Ovary (tissue), 7 donors: ENCODE measurements at regions not wholly inside any gene's neighbourhood (a gene's known extent, or its start where the extent isn't known, plus 50 kb on each side); places are given as distances from the start of the nearest gene placed in this dataset.

Experiments
- DNase-seq, 5 donors: peaks; one replicate each; pipeline ENCODE4 v3.0.0-alpha.2; 2019 to 2020
- H3K27ac ChIP-seq, 2 donors: fragments of 200-600 bp; one replicate each; pipeline versions ENCODE4 v1.5.1 to v1.8.0; 2019 to 2022
- H3K27me3 ChIP-seq: fragments of 200-600 bp; one replicate; pipeline ENCODE4 v1.8.0; 2022
- H3K36me3 ChIP-seq: fragments of 200-600 bp; sonication (generic); one replicate; pipeline ENCODE4 v1.5.1; 2019
- H3K4me1 ChIP-seq: one replicate; pipeline ENCODE4 v1.8.1; 2013; ENCODE audit warnings: mild to moderate bottlenecking, moderate library complexity; ENCODE audit not compliant: insufficient read depth
- H3K4me3 ChIP-seq: fragments of 200-600 bp; sonication (generic); one replicate; pipeline ENCODE4 v1.5.1; 2017
- H3K9me3 ChIP-seq, 2 donors: fragments of 200-600 bp in 1 of 2; sonication (generic) in 1 of 2; one replicate each; pipeline versions ENCODE4 v1.5.1 to v1.8.1; 2013 to 2019; ENCODE audit warnings: mild to moderate bottlenecking in 1 of 2, moderate library complexity in 1 of 2
- CTCF ChIP-seq, 3 donors: fragments of 450-650 bp in 2 of 3; fragments of 200-600 bp in 1 of 3; IDR thresholded peaks; one replicate each; pipeline versions ENCODE4 v1.5.1 to v1.8.0; 2016 to 2022; ENCODE audit warnings: antibody characterized with exemption in 3 of 3, mild to moderate bottlenecking in 1 of 3
- EP300 ChIP-seq: sonication (generic); formaldehyde crosslinking; IDR thresholded peaks from one replicate; pipeline ENCODE4 v1.6.1; 2017; ENCODE audit warnings: antibody characterized with exemption
- POLR2A ChIP-seq: fragments of 450-650 bp; IDR thresholded peaks from one replicate; pipeline ENCODE4 v1.6.1; 2017; ENCODE audit warnings: antibody characterized with exemption, mild to moderate bottlenecking, moderate library complexity
- WGBS, 3 donors: extraction: QIAGEN DNeasy Blood & Tissue Kit in 1 of 3; methylation state at CpG; one replicate each; pipeline versions ENCODE4 v1.1.5 to v1.1.7; 2013 to 2017; 5-methylcytosine and 5-hydroxymethylcytosine counted together
- intact Hi-C, 4 donors: fragments of 100-400 bp; cut with DNase I; formaldehyde crosslinking; loops; one replicate each; pipeline versions ENCODE4 v1.11.0 to v1.15.1; 2022 to 2023
- donor health status: DM: no; HTN: no; CAD: no; lungs with moderate emphysema.
- donor health status: DM: no; HTN: no; CAD: no.
- donor health status: Bipolar disorder and iron deficiency.
- donor health status: DM: no; HTN: no; CAD: no.
- donor health status: DM: yes; HTN: yes; CAD: no.

DNA sequence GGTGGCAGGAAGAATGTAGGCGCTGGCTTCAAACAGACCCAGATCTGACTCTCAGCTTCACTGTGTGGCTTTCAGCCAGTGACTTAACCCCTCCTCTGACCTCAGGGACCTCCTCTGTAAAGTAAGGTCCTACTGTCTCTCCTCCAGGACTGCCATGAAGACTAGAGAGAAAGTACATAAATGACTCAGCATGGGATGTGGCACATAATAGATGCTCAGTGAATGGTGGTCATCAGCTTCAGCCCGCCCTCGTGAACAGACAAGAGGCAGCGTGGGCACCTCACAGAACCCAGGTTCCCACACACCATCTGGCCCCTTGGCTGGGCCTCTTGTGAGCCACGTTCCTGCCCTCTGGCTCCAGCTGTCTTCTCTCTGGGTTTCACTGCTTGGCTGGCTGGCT lies 126.0 kb downstream of the SYF2 start:
- H3K27me3 ChIP-seq = no peaks in the 10 kb centered on the region
- H3K4me1 ChIP-seq = no peaks in the 10 kb centered on the region
- no peak for DNase-seq
- H3K27ac ChIP-seq = no peak overlapping the region
- WGBS, 3 donors = 63 to 70% (median 65%) methylated on average over 5 of the region's 5 CpGs
- TF ChIP-seq CTCF (IDR thresholded peaks at IDR 0.05) (no peak), EP300 (no peak), POLR2A (no peak)
- intact Hi-C loops = no loop called here
- no peaks in the 10 kb centered on the region for H3K36me3 ChIP-seq
- H3K9me3 ChIP-seq = no peaks in the 10 kb centered on the region
- H3K4me3 ChIP-seq = no peak overlapping the region

- Histone ChIP-seq H3K27ac (no peak overlapping the region), H3K9me3 (no peaks in the 10 kb centered on the region), H3K27me3 (no peaks in the 10 kb centered on the region), H3K4me3 (no peak overlapping the region), H3K36me3 (no peaks in the 10 kb centered on the region), H3K4me1 (no peaks in the 10 kb centered on the region)
- no peak for TF ChIP-seq CTCF (IDR thresholded peaks at IDR 0.05)
- TF ChIP-seq EP300 = no peak
- TF ChIP-seq POLR2A = no peak
- intact Hi-C loops = no loop called here
- 29 to 45% (median 33%) methylated on average over 4 of the region's 4 CpGs for WGBS, 3 donors
- no peak for DNase-seq
These were observed 126.5 kb downstream of the SYF2 start for GRCh38 chr1:25105836-25106235.

- DNase-seq = no peak
- Histone ChIP-seq H3K27me3 (no peaks in the 10 kb centered on the region), H3K36me3 (no peaks in the 10 kb centered on the region), H3K27ac (no peak overlapping the region), H3K4me1 (no peaks in the 10 kb centered on the region), H3K9me3 (no peaks in the 10 kb centered on the region), H3K4me3 (no peak overlapping the region)
- intact Hi-C loops = no loop called here
- WGBS, 3 donors = 49 to 68% (median 52%) methylated on average over 1 of the region's 1 CpG
- no peak for TF ChIP-seq EP300
- no peak for TF ChIP-seq CTCF (IDR thresholded peaks at IDR 0.05)
- no peak for TF ChIP-seq POLR2A
These were observed 127.3 kb downstream of the SYF2 start for GRCh38 chr1:25104932-25105561.

DNA sequence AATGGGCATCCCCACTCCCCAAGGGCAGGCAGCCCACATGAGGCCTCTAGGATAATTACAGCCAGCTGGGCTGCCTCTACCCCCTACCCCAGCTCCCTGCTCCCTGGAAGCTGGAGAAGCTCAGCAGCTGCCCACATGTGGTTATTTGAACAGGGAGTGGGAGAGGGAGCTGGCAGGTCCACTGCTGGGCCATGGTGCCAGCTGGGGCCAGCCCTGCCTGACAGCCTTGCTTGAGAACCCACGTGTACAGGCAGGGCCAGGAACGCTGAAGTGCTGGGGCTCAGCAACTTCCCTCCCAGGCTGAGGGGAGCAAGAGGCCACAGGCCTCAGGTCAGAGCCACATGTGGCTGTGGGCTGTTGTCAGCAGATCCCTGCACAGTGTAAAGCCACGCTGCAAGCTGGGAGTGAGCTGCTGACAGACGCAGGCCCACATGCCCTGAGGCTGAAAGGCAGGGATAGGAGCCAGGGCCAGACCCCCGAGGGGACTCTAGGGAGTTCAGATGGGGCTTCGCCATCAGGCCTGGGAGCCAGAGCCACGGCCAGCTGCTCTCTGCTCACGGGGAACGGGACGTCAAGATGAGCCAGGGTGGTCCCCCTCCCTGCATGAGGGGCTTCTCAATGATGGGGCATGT lies 129.0 kb downstream of the SYF2 start:
- TF ChIP-seq CTCF (IDR thresholded peaks at IDR 0.05) = no peak
- TF ChIP-seq POLR2A = no peak
- no peak for TF ChIP-seq EP300
- Histone ChIP-seq H3K9me3 (no peaks in the 10 kb centered on the region), H3K27ac (no peak overlapping the region), H3K4me3 (no peak overlapping the region), H3K36me3 (no peaks in the 10 kb centered on the region), H3K27me3 (no peaks in the 10 kb centered on the region), H3K4me1 (no peaks in the 10 kb centered on the region)
- DNase-seq = no peak
- intact Hi-C loops = no loop called here
- WGBS, 3 donors = 47 to 56% (median 47%) methylated on average over 9 to 10 of the region's 10 CpGs
